ENCODE measurements at regions not wholly inside any gene's neighbourhood (a gene's known extent, or its start where the extent isn't known, plus 50 kb on each side); places are given as distances from the start of the nearest gene placed in this dataset.
"Not testable (repeated sequence)": the region's sequence is repeated elsewhere in the genome, so short reads cannot be mapped to it uniquely, and the experiment has no call there.

DNA sequence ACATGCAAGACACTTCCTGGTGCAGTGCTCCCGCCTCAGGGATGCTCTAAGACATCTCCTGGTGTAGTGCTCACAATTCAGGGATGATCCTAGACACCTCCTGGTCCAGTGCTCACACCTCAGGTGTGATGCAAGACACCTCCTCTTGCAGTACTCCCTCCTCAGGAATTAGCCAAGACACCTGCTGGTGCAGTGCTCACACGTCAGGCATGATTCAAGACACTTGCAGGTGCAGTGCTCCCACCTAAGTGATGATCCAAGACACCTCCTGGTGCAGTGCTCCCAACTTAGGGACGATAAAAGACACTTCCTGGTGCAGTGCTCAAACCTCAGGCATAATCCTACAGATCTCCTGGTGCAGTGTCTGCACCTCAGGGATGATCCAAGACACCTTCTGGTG is 117.0 kb downstream of the ASB1 start:
- TF ChIP-seq, protein P1, sequence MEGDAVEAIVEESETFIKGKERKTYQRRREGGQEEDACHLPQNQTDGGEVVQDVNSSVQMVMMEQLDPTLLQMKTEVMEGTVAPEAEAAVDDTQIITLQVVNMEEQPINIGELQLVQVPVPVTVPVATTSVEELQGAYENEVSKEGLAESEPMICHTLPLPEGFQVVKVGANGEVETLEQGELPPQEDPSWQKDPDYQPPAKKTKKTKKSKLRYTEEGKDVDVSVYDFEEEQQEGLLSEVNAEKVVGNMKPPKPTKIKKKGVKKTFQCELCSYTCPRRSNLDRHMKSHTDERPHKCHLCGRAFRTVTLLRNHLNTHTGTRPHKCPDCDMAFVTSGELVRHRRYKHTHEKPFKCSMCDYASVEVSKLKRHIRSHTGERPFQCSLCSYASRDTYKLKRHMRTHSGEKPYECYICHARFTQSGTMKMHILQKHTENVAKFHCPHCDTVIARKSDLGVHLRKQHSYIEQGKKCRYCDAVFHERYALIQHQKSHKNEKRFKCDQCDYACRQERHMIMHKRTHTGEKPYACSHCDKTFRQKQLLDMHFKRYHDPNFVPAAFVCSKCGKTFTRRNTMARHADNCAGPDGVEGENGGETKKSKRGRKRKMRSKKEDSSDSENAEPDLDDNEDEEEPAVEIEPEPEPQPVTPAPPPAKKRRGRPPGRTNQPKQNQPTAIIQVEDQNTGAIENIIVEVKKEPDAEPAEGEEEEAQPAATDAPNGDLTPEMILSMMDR (conservative IDR thresholded peaks at IDR 0.05 in 1 of 2, IDR thresholded peaks at IDR 0.05 in 1 of 2; ENCODE audit: extremely low read depth in 1 of 2, insufficient read depth in 1 of 2, low read depth in 1 of 2, low read length in 2 of 2), result not testable (repeated sequence)
- TF ChIP-seq EZH2 (IDR thresholded peaks at IDR 0.05; ENCODE audit: borderline replicate concordance, low read length), result not testable (repeated sequence)
